PC-3 (cell line): ENCODE measurements at regions not wholly inside any gene's neighbourhood (a gene's known extent, or its start where the extent isn't known, plus 50 kb on each side); places are given as distances from the start of the nearest gene placed in this dataset.
"Not testable (repeated sequence)": the region's sequence is repeated elsewhere in the genome, so short reads cannot be mapped to it uniquely, and the experiment has no call there.

Source experiments
- ATAC-seq: fragments of 200-7000 bp; cut with Tn5 transposase; 2 replicates; pipeline ENCODE4 v1.9.1; 2020; ENCODE audit warnings: mild to moderate bottlenecking, moderate library complexity
- BruUV-seq: library from RNA; stranded (reverse); fragments of 400-500 nt; replicated peaks from 2 replicates; lab custom pipeline; 2021; lab: Mats Ljungman, UMichigan
- CTCF ChIA-PET: fragments of 300-600 bp; sonication (Branson Sonifier 250); formaldehyde crosslinking; loops from one replicate; lab custom pipeline; 2022; ENCODE audit warnings: antibody characterized with exemption; lab: Charles Lee
- POLR2A ChIA-PET: fragments of 300-600 bp; sonication (Branson Sonifier 250); formaldehyde crosslinking; loops from one replicate; lab custom pipeline; 2022; ENCODE audit warnings: antibody characterized with exemption; ENCODE audit not compliant: unreplicated experiment; lab: Charles Lee
- DNase-seq: peaks from one replicate; pipeline ENCODE4 v3.0.0-alpha.2; 2015
- H2AFZ ChIP-seq: fragments of 300-600 bp; sonication (generic); 2 replicates; pipeline ENCODE4 v1.6.0; 2016; ENCODE audit warnings: antibody characterized with exemption, low read length
- H3F3A ChIP-seq: fragments of 300-600 bp; sonication (generic); one replicate; pipeline ENCODE4 v1.6.0; 2017; ENCODE audit warnings: antibody characterized with exemption, low read length, control low read depth, mild to moderate bottlenecking; ENCODE audit not compliant: unreplicated experiment
- H3K27ac ChIP-seq: fragments of 300-600 bp; sonication (generic); 2 replicates; pipeline ENCODE4 v1.5.1; 2016; ENCODE audit warnings: mild to moderate bottlenecking, low read length
- H3K27me3 ChIP-seq: fragments of 300-600 bp; sonication (generic); 2 replicates; pipeline ENCODE4 v1.6.1; 2016; ENCODE audit warnings: low read length, mixed read lengths
- H3K36me3 ChIP-seq: fragments of 300-600 bp; sonication (generic); 2 replicates; pipeline ENCODE4 v1.6.1; 2016; ENCODE audit warnings: low read depth, mixed run types, low read length, mixed read lengths
- H3K4me1 ChIP-seq: fragments of 300-600 bp; sonication (generic); 2 replicates; pipeline ENCODE4 v1.5.1; 2016; ENCODE audit warnings: low read length; ENCODE audit not compliant: insufficient read depth
- H3K4me2 ChIP-seq: fragments of 300-600 bp; sonication (generic); 2 replicates; pipeline ENCODE4 v1.6.0; 2016; ENCODE audit warnings: low read length
- H3K4me3 ChIP-seq: fragments of 300-600 bp; sonication (generic); 2 replicates; pipeline ENCODE4 v1.5.1; 2016; ENCODE audit warnings: mild to moderate bottlenecking, low read length, mixed read lengths
- H3K79me2 ChIP-seq: fragments of 300-600 bp; sonication (generic); 2 replicates; pipeline ENCODE4 v1.6.1; 2017; ENCODE audit warnings: low read length, mixed read lengths
- H3K9ac ChIP-seq: fragments of 300-600 bp; sonication (generic); 2 replicates; pipeline ENCODE4 v1.6.0; 2016; ENCODE audit warnings: mild to moderate bottlenecking, low read length
- H3K9me2 ChIP-seq: fragments of 300-600 bp; sonication (generic); replicated peaks from 2 replicates; pipeline ENCODE4 v1.6.1; 2016; ENCODE audit warnings: mixed run types, low read length, mixed read lengths
- H3K9me3 ChIP-seq: fragments of 300-600 bp; sonication (generic); 2 replicates; pipeline ENCODE4 v1.6.1; 2016; ENCODE audit warnings: low read length, mixed read lengths
- H4K20me1 ChIP-seq: fragments of 300-600 bp; sonication (generic); 2 replicates; pipeline ENCODE4 v1.6.1; 2016; ENCODE audit warnings: low read length, mixed read lengths
- intact Hi-C: fragments of 100-400 bp; cut with micrococcal nuclease; formaldehyde crosslinking; loops from 2 replicates; pipeline ENCODE4 v1.9.0; 2023

GRCh38 chr9:39018107-39018506 lies 269.9 kb downstream of the CNTNAP3 start:
- BruUV-seq, CTCF ChIA-PET: not testable (repeated sequence)

GRCh38 chr9:39015178-39015577 lies 272.8 kb downstream of the CNTNAP3 start:
- ATAC-seq (peak; percentile 88), DNase-seq (peak; percentile 34)
- CTCF ChIA-PET, H3K27ac ChIP-seq, intact Hi-C loops, BruUV-seq, H3K4me1 ChIP-seq, H3K4me2 ChIP-seq, H3F3A ChIP-seq, H3K27me3 ChIP-seq, H2AFZ ChIP-seq, H3K4me3 ChIP-seq, H3K36me3 ChIP-seq, H4K20me1 ChIP-seq, POLR2A ChIA-PET, H3K79me2 ChIP-seq, H3K9me3 ChIP-seq, H3K9ac ChIP-seq, H3K9me2 ChIP-seq: not testable (repeated sequence)

More at GRCh38 chr9:39018107-39018506, 269.9 kb downstream of the CNTNAP3 start:
- ATAC-seq, intact Hi-C loops, H3K27ac ChIP-seq, H2AFZ ChIP-seq, POLR2A ChIA-PET, H3K4me3 ChIP-seq, H3K9ac ChIP-seq, H3K27me3 ChIP-seq, H3K9me2 ChIP-seq, H3F3A ChIP-seq, DNase-seq, H3K36me3 ChIP-seq, H3K4me2 ChIP-seq, H3K9me3 ChIP-seq, H3K79me2 ChIP-seq, H3K4me1 ChIP-seq, H4K20me1 ChIP-seq: not testable (repeated sequence)

- H3K36me3 ChIP-seq, H3K4me3 ChIP-seq, intact Hi-C loops, H3K4me1 ChIP-seq, H3K9ac ChIP-seq, H3F3A ChIP-seq, H2AFZ ChIP-seq, H3K79me2 ChIP-seq, H3K9me2 ChIP-seq, H4K20me1 ChIP-seq, BruUV-seq, H3K27ac ChIP-seq, CTCF ChIA-PET, H3K9me3 ChIP-seq, DNase-seq, H3K4me2 ChIP-seq, POLR2A ChIA-PET, H3K27me3 ChIP-seq: not testable (repeated sequence)
- peak; percentile 36 for ATAC-seq
These were observed 273.2 kb downstream of the CNTNAP3 start for GRCh38 chr9:39014805-39015123.

GRCh38 chr9:39014096-39014804 lies 273.7 kb downstream of the CNTNAP3 start:
- H3K4me1 ChIP-seq, H3K4me2 ChIP-seq, H3K9ac ChIP-seq, H4K20me1 ChIP-seq, POLR2A ChIA-PET, intact Hi-C loops, H3K4me3 ChIP-seq, H3K36me3 ChIP-seq, BruUV-seq, H3F3A ChIP-seq, H3K9me2 ChIP-seq, H2AFZ ChIP-seq, H3K79me2 ChIP-seq, H3K27me3 ChIP-seq, H3K9me3 ChIP-seq, CTCF ChIA-PET, H3K27ac ChIP-seq: not testable (repeated sequence)
- DNase-seq, result peak; percentile 33
- ATAC-seq, result peak; percentile 37

GRCh38 chr9:39009743-39010142 lies 278.2 kb downstream of the CNTNAP3 start:
- H3K27ac ChIP-seq, H3K79me2 ChIP-seq, H3F3A ChIP-seq, DNase-seq, H3K27me3 ChIP-seq, H3K4me2 ChIP-seq, CTCF ChIA-PET, H3K9ac ChIP-seq, H3K9me3 ChIP-seq, ATAC-seq, intact Hi-C loops, H4K20me1 ChIP-seq, POLR2A ChIA-PET, BruUV-seq, H3K36me3 ChIP-seq, H2AFZ ChIP-seq, H3K4me1 ChIP-seq, H3K9me2 ChIP-seq, H3K4me3 ChIP-seq: not testable (repeated sequence)

GRCh38 chr9:39009343-39009742 lies 278.6 kb downstream of the CNTNAP3 start:
- H3K27ac ChIP-seq, H2AFZ ChIP-seq, H3K4me3 ChIP-seq, H3K9ac ChIP-seq, H3K9me2 ChIP-seq, H3F3A ChIP-seq, ATAC-seq, intact Hi-C loops, H3K9me3 ChIP-seq, H3K36me3 ChIP-seq, H3K27me3 ChIP-seq, H3K79me2 ChIP-seq, H3K4me1 ChIP-seq, H3K4me2 ChIP-seq, BruUV-seq, CTCF ChIA-PET, H4K20me1 ChIP-seq, POLR2A ChIA-PET, DNase-seq: not testable (repeated sequence)

GRCh38 chr9:39008907-39009306 lies 279.1 kb downstream of the CNTNAP3 start:
- H4K20me1 ChIP-seq, H3K4me3 ChIP-seq, DNase-seq, POLR2A ChIA-PET, H3K9me3 ChIP-seq, H3K9ac ChIP-seq, H3K4me1 ChIP-seq, H3K79me2 ChIP-seq, ATAC-seq, CTCF ChIA-PET, H2AFZ ChIP-seq, H3K4me2 ChIP-seq, BruUV-seq, H3K36me3 ChIP-seq, H3K27me3 ChIP-seq, intact Hi-C loops, H3K27ac ChIP-seq, H3F3A ChIP-seq, H3K9me2 ChIP-seq: not testable (repeated sequence)
